Neuronal stem cell (in vitro differentiated cells): ENCODE measurements at regions not wholly inside any gene's neighbourhood (a gene's known extent, or its start where the extent isn't known, plus 50 kb on each side); places are given as distances from the start of the nearest gene placed in this dataset.

Experiments used
- DNase-seq: peaks from one replicate; pipeline ENCODE4 v3.0.0-alpha.2; 2013; ENCODE audit warnings: low spot score
- H2AFZ ChIP-seq: one replicate; pipeline ENCODE4 v1.6.1; 2013; ENCODE audit warnings: mild to moderate bottlenecking, low read length, inconsistent platforms
- H2AK5ac ChIP-seq: 2 replicates; pipeline ENCODE4 v1.6.1; 2013; ENCODE audit warnings: low read depth, mild to moderate bottlenecking, inconsistent platforms, low read length, moderate library complexity, mixed read lengths
- H2BK120ac ChIP-seq: 2 replicates; pipeline ENCODE4 v1.6.1; 2013; ENCODE audit warnings: low read depth, mild to moderate bottlenecking, inconsistent platforms, low read length, moderate library complexity, mixed read lengths
- H2BK12ac ChIP-seq: one replicate; pipeline ENCODE4 v1.6.1; 2013; ENCODE audit warnings: low read length, inconsistent platforms
- H2BK15ac ChIP-seq: 2 replicates; pipeline ENCODE4 v1.6.1; 2013; ENCODE audit warnings: mild to moderate bottlenecking, low read length, inconsistent platforms, mixed read lengths
- H2BK5ac ChIP-seq: one replicate; pipeline ENCODE4 v1.6.1; 2013; ENCODE audit warnings: inconsistent platforms, mild to moderate bottlenecking, low read length, moderate library complexity
- H3K14ac ChIP-seq: one replicate; pipeline ENCODE4 v1.6.1; 2013; ENCODE audit warnings: low read length, inconsistent platforms
- H3K18ac ChIP-seq: 2 replicates; pipeline ENCODE4 v1.6.1; 2013; ENCODE audit warnings: low read length, inconsistent platforms
- H3K23ac ChIP-seq: 2 replicates; pipeline ENCODE4 v1.6.1; 2013; ENCODE audit warnings: low read depth, mild to moderate bottlenecking, mixed read lengths, low read length, inconsistent platforms; ENCODE audit not compliant: poor library complexity
- H3K27ac ChIP-seq: replicated peaks from 3 replicates; pipeline ENCODE4 v1.5.1; 2013; ENCODE audit warnings: low read length, inconsistent platforms
- H3K27me3 ChIP-seq, 3 experiments: 2 replicates each; pipeline ENCODE4 v1.6.1; 2013; ENCODE audit warnings: low read length in 3 of 3, mild to moderate bottlenecking in 2 of 3, inconsistent platforms in 1 of 3, low read depth in 1 of 3, mixed read lengths in 1 of 3, moderate library complexity in 1 of 3; ENCODE audit not compliant: control insufficient read depth in 3 of 3, insufficient read depth in 3 of 3
- H3K36me3 ChIP-seq, 2 donors: replicated peaks in 1 of 2; 2 replicates each; pipeline ENCODE4 v1.6.1; 2013; ENCODE audit warnings: low read length in 2 of 2; ENCODE audit not compliant: control insufficient read depth in 2 of 2, insufficient read depth in 2 of 2
- H3K4ac ChIP-seq: 2 replicates; pipeline ENCODE4 v1.6.1; 2013; ENCODE audit warnings: inconsistent platforms, mild to moderate bottlenecking, low read length, moderate library complexity
- H3K4me1 ChIP-seq, 2 donors: 1 replicate in 1 of 2; 2 replicates in 1 of 2; pipeline ENCODE4 v1.6.1; 2013; ENCODE audit warnings: low read length in 2 of 2, low read depth in 1 of 2; ENCODE audit not compliant: control insufficient read depth in 2 of 2, insufficient read depth in 1 of 2
- H3K4me2 ChIP-seq: one replicate; pipeline ENCODE4 v1.6.1; 2013; ENCODE audit warnings: mild to moderate bottlenecking, low read length, inconsistent platforms; ENCODE audit not compliant: insufficient read depth, poor library complexity, severe bottlenecking
- H3K4me3 ChIP-seq, 2 donors: 2 replicates each; pipeline ENCODE4 v1.5.1; 2013; ENCODE audit warnings: low read length in 2 of 2, mild to moderate bottlenecking in 2 of 2, inconsistent platforms in 1 of 2, moderate library complexity in 1 of 2
- H3K79me1 ChIP-seq: one replicate; pipeline ENCODE4 v1.6.1; 2013; ENCODE audit warnings: low read depth, mild to moderate bottlenecking, inconsistent platforms, low read length, moderate library complexity
- H3K9ac ChIP-seq: one replicate; pipeline ENCODE4 v1.6.1; 2013; ENCODE audit warnings: mild to moderate bottlenecking, low read depth, low read length, inconsistent platforms; ENCODE audit not compliant: poor library complexity
- H3K9me3 ChIP-seq, 2 donors: replicated peaks in 1 of 2; 2 replicates each; pipeline versions ENCODE3 to v1.6.1; 2013; ENCODE audit warnings: low read length in 2 of 2, mild to moderate bottlenecking in 2 of 2, inconsistent platforms in 1 of 2, low read depth in 1 of 2, mixed read lengths in 1 of 2, moderate library complexity in 1 of 2; ENCODE audit not compliant: control insufficient read depth in 2 of 2, insufficient read depth in 1 of 2
- H4K8ac ChIP-seq: one replicate; pipeline ENCODE4 v1.6.1; 2013; ENCODE audit warnings: low read depth, mild to moderate bottlenecking, inconsistent platforms, low read length, moderate library complexity
- H4K91ac ChIP-seq: one replicate; pipeline ENCODE4 v1.6.1; 2013; ENCODE audit warnings: low read length, low read depth, mild to moderate bottlenecking, inconsistent platforms; ENCODE audit not compliant: poor library complexity
- WGBS, 2 donors: extraction: QIAGEN DNeasy Blood & Tissue Kit; methylation state at CpG; one replicate each; pipeline ENCODE4 v1.1.7; 2013; ENCODE audit warnings: missing lambda C conversion rate in 2 of 2, mixed read lengths in 1 of 2; ENCODE audit not compliant: insufficient read length in 2 of 2, insufficient replicate concordance in 1 of 2; ENCODE audit errors: extremely low coverage in 2 of 2; 5-methylcytosine and 5-hydroxymethylcytosine counted together

DNA sequence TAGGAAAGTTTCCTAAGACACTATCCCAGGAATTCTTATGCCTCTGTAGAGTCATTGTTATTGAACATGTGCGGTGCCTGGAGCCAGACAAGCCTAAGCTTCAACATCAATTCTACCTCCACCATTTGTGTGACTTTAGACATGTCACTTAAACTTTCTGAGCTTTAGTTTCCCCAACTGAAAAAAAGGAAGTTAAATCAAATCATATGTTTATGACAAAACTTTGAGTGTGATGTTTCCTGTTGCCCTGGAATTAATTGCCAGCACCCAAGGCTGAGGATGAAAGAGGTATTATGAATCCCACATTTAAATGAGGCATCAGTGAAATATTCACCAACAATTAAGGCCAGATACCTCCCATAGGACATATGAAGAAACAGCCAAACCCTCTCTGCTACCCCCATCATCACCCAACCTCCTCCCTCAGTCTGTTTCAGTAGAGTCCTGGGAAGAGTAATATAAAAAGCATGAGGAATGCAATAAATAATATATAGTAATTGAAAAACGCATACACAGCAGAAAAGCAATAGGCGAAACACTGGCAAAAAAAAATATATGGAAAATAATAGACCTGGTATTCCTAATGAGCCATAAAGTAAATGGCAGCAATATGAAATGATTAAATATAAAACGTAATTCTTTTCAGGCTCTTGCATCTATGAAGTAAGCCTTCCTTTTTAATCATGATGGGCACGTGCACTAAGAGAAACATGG lies 182.0 kb upstream of the DCN start:
- H3K27me3 ChIP-seq = no peaks in the 10 kb centered on the region
- no peak overlapping the region for H2AK5ac ChIP-seq
- peaks cover 2% of the 10 kb centered on the region for H3K79me1 ChIP-seq
- H2BK5ac ChIP-seq = no peak overlapping the region
- no peak overlapping the region for H2AFZ ChIP-seq
- H3K4me2 ChIP-seq = no peak overlapping the region
- no peak for DNase-seq
- H3K18ac ChIP-seq = no peak overlapping the region
- no peak overlapping the region for H2BK120ac ChIP-seq
- H3K23ac ChIP-seq = no peak overlapping the region
- H2BK15ac ChIP-seq = no peak overlapping the region
- H4K91ac ChIP-seq = no peak overlapping the region
- no peaks in the 10 kb centered on the region for H3K4me1 ChIP-seq
- no peak overlapping the region for H3K4ac ChIP-seq
- H3K14ac ChIP-seq = no peak overlapping the region
- no peak overlapping the region for H3K4me3 ChIP-seq
- H4K8ac ChIP-seq = no peak overlapping the region
- H3K9ac ChIP-seq = no peak overlapping the region
- no peak overlapping the region for H2BK12ac ChIP-seq
- no CpG with 5 or more reads among the region's 5 CpGs for WGBS, 2 donors
- no peaks in the 10 kb centered on the region for H3K36me3 ChIP-seq
- no peak overlapping the region for H3K27ac ChIP-seq
- H3K9me3 ChIP-seq = peaks cover 0 to 2% of the 10 kb centered on the region in 2 donors

DNA sequence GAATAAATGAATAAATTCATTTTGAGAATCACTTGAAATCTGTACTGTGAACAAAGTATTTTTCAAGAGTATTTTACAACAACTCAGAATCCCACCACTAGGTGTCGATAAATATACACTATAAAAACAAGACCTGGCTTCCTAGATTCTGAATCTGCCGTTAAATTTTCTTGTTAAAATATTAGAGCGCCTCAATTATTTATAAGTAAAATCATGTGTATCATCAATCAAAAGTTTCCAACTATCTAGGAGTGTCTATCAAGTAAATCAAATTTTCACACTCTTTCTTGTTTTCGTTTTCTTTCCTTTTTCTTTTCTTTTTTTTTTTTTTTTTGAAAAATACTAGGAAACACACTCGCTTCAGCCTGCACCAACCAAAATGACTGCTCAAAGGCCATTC lies 179.2 kb upstream of the DCN start:
- no peak overlapping the region for H3K27ac ChIP-seq
- no CpG with 5 or more reads among the region's 5 CpGs for WGBS, 2 donors
- H2BK15ac ChIP-seq = no peak overlapping the region
- H4K8ac ChIP-seq = no peak overlapping the region
- peaks cover 2% of the 10 kb centered on the region for H3K79me1 ChIP-seq
- H3K18ac ChIP-seq = no peak overlapping the region
- H2BK5ac ChIP-seq = no peak overlapping the region
- no peak overlapping the region for H3K14ac ChIP-seq
- no peak overlapping the region for H2AK5ac ChIP-seq
- H3K36me3 ChIP-seq = no peaks in the 10 kb centered on the region
- H3K23ac ChIP-seq = no peak overlapping the region
- H2BK12ac ChIP-seq = no peak overlapping the region
- H3K9me3 ChIP-seq = peaks cover 0 to 2% of the 10 kb centered on the region in 2 donors
- peak; percentile 15 for DNase-seq
- H3K27me3 ChIP-seq = no peaks in the 10 kb centered on the region
- no peak overlapping the region for H3K4me3 ChIP-seq
- peaks cover 0 to 2% of the 10 kb centered on the region in 2 donors for H3K4me1 ChIP-seq
- no peak overlapping the region for H3K4ac ChIP-seq
- no peak overlapping the region for H2AFZ ChIP-seq
- H3K4me2 ChIP-seq = no peak overlapping the region
- no peak overlapping the region for H2BK120ac ChIP-seq
- H4K91ac ChIP-seq = no peak overlapping the region
- H3K9ac ChIP-seq = no peak overlapping the region

DNA sequence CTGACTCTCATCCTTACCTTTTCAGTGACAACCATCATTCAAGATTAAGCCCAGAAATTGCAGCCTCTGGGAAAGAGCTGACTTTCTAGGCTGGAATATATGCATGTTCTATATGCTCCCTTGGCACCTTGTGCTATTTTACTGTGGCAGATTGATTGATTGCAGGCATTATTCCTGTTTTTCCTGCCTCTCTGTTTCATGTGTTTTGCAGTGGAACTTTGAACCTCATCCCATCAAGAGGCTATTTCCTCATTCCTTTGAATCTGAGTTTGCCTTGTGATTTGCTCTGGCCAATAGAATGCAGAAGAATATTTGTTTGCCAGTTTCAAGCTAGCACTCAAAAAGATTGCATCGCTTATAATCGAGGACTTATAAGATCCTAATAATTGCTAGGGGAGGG lies 174.8 kb upstream of the DCN start:
- no peaks in the 10 kb centered on the region for H3K36me3 ChIP-seq
- peaks cover 0 to 5% of the 10 kb centered on the region in 2 donors for H3K4me1 ChIP-seq
- no peaks in the 10 kb centered on the region for H3K9me3 ChIP-seq
- WGBS, 2 donors = no CpG with 5 or more reads among the region's 2 CpGs
- H2BK12ac ChIP-seq = no peak overlapping the region
- DNase-seq = no peak
- no peak overlapping the region for H3K14ac ChIP-seq
- no peaks in the 10 kb centered on the region for H3K27me3 ChIP-seq
- no peak overlapping the region for H2AFZ ChIP-seq
- no peaks in the 10 kb centered on the region for H3K79me1 ChIP-seq
- no peak overlapping the region for H2BK120ac ChIP-seq
- H2AK5ac ChIP-seq = no peak overlapping the region
- H2BK15ac ChIP-seq = no peak overlapping the region
- no peak overlapping the region for H3K4ac ChIP-seq
- no peak overlapping the region for H3K9ac ChIP-seq
- no peak overlapping the region for H3K4me3 ChIP-seq
- H3K27ac ChIP-seq = no peak overlapping the region
- H3K18ac ChIP-seq = no peak overlapping the region
- H4K8ac ChIP-seq = no peak overlapping the region
- no peak overlapping the region for H3K23ac ChIP-seq
- H3K4me2 ChIP-seq = no peak overlapping the region
- no peak overlapping the region for H2BK5ac ChIP-seq
- H4K91ac ChIP-seq = no peak overlapping the region

DNA sequence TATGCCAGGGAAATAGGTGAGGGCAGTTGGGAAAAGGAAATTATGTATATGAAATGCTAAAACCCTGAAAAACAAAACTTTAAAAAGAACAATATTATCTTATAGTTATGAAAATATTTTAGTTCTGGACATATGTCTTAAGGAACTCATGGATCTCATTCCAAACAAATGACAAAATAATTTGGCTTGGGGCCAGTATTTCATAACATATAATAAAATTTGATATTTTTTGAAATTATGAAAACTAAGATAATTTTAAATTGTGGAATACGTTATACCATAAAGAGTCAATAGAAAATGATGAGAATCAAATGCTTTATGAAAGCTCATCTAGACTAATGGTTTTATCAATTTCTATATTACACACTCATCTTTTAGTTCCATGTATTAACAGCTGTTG lies 173.8 kb upstream of the DCN start:
- Histone ChIP-seq H4K91ac (no peak overlapping the region), H2BK5ac (no peak overlapping the region), H2BK120ac (no peak overlapping the region), H2AK5ac (no peak overlapping the region), H3K18ac (no peak overlapping the region), H3K27me3 (no peaks in the 10 kb centered on the region), H3K36me3 (no peaks in the 10 kb centered on the region), H3K9me3 (peaks cover 3 to 4% of the 10 kb centered on the region in 2 donors), H2BK15ac (no peak overlapping the region), H4K8ac (no peak overlapping the region), H2BK12ac (no peak overlapping the region), H3K4me3 (no peak overlapping the region), H3K9ac (no peak overlapping the region), H3K4me2 (no peak overlapping the region), H3K27ac (no peak overlapping the region), H3K14ac (no peak overlapping the region), H3K4ac (no peak overlapping the region), H3K79me1 (no peaks in the 10 kb centered on the region), H3K23ac (no peak overlapping the region), H2AFZ (no peak overlapping the region), H3K4me1 (peaks cover 0 to 5% of the 10 kb centered on the region in 2 donors)
- 100% methylated on average over 1 of the region's 1 CpG; no CpG with 5 or more reads in 1 of the 2 donors for WGBS, 2 donors
- DNase-seq = no peak
